ENCODE measurements at regions not wholly inside any gene's neighbourhood (a gene's known extent, or its start where the extent isn't known, plus 50 kb on each side); places are given as distances from the start of the nearest gene placed in this dataset.

DNA sequence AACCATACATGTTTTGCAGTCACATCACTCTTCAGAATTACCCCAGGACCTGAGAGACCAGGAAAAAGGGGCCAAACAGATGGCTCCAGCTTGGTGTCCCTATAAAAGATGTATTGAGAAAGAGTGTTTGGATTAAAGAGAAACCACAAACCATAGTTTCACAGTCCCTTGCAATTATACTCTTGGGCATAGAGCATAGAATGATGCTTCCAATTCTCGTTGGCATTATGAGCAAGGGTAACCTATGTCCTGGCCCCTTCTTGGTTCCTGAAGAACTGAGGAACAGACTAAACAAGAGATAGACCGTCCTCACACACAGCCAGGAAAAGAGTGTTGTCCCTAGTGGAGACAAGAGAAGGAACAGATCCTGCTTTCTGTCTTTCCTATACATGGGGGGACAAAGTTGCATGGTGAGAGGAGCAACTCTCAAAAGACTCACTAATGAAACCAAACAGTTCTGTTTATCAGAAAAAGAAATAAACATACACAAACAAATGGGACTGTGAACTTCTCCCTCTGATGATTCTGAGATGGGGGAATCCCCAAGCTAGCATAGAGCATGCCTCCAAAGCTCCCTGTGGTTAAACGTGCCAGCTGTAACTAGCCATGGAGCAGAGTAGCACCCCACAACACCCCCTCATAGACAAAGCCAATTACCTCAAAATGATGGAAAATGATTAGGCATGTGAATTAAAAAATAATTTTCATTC is 908.6 kb downstream of the NTRK3 start:
- DNase-seq = no peak

DNA sequence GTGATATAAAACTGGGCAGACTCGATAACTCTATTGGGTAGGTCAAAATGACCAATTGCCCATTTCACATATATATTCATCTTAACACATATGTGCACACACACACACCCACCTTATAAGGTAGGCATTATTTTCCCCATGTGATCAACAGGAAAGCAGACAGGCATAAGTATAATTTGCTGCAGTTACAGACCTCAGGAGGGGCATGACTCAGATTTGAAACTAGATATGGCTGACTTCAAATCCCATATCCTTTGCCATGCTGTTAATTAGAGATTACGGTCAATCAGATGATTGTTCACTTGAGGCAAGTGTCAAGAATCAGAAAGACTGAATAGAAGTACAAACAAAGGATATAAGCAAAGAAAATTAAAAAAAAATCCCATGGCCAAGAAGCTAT is 910.6 kb downstream of the NTRK3 start:
- no peak for DNase-seq

GRCh38 chr15:87343966-87344365 is 912.6 kb downstream of the NTRK3 start:
- DNase-seq = no peak

DNA sequence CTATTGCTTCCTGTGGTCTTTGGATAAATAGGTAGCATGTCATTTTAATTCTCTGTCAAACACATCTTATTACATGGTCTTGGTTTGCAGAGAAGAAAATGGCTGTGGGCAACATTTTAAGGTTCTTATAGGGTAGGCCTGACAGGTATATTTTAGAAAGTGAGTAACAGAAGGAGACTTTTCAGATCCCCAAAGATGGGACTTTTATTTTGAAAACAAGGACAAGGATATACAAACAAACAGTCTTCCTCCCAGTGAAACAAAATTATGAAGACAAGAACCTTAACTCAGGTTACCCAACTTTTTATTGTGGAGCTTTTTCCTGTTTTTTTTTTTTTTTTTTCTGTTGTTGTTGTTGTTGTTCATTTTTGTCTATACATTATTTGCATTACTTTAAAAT is 916.2 kb downstream of the NTRK3 start:
- no peak for DNase-seq

DNA sequence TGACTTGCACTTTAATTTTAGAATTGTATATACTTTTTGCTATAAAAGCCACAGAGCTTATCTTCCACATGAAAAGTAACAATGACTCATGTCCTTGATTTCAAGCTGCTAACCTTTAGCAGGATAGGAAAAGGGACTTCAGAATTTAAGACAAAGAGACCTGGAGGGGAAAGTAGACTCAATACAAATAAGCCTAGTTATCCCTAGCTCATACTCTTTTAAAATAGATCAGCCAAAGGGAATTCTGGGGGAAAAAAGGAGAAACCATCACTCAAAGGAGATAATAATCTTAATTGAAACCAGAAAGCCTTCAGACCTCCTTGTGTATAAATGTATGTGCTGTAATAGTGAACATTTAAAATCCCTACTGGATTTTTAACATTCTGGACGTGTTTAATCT is 930.3 kb downstream of the NTRK3 start:
- no peak for DNase-seq

GRCh38 chr15:87322870-87323269 is 933.7 kb downstream of the NTRK3 start:
- no peak for DNase-seq

- no peak for DNase-seq
These were observed 934.3 kb downstream of the NTRK3 start for GRCh38 chr15:87322265-87322664.

DNA sequence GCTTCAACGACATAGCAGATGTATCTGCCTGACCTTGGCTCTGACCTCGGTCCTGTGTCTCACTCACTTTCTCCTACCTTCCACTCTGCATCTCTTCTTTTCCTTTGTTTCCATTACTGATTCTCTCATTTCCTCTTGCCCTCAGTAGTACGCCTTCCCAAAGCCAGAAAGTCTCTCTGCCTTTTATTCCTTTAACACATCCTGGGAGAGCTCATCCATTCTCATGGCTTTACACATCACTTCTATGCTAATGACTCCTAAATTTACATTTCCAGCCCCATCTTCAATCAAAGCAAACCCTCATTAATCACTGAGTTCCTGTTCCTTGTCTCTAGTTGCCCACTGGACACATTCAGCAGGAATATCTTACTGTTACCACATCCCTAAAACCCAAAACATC is 938.6 kb downstream of the NTRK3 start:
- no peak for DNase-seq

- DNase-seq = no peak
These were observed 944.3 kb downstream of the NTRK3 start for GRCh38 chr15:87312221-87312620.

- no peak for DNase-seq
These were observed 956.4 kb downstream of the NTRK3 start for GRCh38 chr15:87300146-87300545.

GRCh38 chr15:87294854-87295253 is 961.7 kb downstream of the NTRK3 start:
- no peak for DNase-seq

DNA sequence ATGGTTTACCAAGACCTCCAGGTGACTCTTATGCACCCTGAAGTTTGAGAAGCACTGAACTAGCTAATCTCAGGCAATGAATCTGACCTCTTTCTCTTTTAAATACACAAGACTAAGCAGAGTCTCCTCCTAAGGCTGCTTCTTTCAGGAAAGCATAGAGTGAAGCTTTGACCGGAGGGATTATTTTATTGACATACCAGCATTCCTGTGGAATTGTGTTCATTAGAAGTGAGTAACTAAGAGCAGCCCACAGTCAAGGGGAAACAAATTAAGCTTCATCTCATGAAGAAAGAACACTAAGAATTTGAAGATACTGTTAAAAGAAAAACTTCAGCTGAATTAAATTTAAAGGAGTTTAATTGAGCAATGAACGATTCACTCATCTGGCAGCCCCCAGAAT is 963.5 kb downstream of the NTRK3 start:
- no peak for DNase-seq

DNA sequence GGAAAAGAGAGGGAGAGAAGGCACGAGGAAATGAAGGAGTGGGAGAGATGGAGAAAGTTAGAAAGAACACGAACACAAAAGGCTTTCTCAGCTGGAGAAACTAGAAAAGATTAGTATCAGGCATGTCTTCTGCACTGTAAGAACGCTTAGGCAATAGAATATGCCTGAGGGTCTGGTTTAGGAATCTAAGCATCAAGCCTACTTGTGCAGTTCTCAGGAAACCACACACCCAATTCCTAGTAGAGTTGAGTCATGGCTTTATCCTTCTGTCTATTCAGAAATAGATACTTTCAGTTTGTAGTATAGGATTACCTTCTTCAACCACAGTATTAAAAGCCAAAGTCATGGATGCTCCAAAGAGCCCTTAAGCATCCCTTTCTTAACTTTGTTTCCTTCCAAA is 969.4 kb downstream of the NTRK3 start:
- no peak for DNase-seq

DNA sequence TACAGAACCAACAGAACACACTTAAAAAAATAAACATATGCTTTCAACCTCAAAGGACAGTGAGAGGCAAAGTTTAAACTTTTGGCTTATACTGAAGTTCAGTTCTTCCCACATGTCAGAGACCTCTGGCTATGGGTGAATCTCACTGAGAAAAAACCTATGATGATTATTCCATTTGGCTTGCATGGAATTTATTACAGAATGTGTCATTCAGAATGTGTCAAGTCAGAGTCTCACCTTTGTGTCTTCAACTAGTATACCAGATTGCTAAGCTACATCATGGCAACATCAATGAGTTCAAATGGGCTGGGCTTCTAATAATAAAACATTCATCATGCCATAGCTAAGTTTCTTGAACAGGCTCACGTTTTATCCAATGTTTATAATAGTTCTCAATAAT is 987.0 kb downstream of the NTRK3 start:
- DNase-seq = no peak

DNA sequence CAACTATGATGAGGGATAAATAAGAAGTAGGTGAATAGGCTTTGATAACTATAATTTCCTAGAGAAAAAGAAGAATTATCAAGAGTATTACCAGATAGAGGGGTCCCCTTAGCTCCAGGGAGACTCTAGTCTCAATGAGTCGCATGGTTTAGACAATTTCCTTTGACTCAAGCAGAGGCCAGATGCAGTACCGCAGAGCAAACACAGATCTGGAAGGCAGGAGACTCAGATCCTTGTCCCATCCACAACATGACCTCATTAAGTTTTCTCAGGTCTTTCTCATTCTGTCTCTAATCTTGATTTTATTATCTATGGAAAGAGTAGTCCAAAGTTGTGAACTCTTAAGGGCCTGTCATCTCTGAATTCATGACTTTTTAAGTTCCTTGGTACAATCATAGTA is 987.9 kb downstream of the NTRK3 start:
- no peak for DNase-seq

DNA sequence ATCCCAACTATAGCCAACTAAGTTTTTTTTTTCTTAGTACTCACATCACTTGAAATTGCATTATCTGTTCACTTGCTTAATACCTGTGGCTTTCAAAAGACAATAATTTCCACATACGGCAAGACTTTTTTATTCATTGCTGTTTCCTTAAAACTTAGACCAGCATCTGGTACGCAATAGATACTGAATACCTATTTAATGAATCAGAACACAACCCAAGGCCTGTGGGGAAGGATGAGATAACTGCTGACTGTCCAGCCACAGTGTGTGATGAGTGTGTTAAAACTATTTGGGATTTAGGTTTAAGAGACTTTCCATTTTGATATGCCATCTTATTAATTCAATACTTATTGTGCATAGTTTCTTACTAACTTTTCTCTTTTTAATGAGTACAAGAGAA is 988.7 kb downstream of the NTRK3 start:
- no peak for DNase-seq

DNA sequence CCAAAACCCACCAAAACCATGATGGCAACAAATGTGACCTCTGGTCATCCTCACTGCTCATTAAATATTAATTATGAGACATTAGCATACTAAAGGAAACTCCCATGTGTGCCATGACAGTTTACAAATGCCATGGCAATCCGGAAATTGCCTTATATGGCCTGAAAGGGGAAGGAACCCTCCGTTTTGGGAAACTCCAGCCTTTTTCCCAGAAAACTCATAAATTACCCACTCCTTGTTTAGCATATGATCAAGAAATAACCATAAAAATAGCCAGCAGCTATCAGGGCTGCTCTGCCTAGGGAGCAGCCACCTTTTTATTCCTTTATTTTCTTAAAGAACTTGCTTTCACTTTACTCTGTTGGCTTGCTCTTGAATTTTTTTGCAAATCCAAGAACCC is 992.7 kb downstream of the NTRK3 start:
- DNase-seq = no peak

DNA sequence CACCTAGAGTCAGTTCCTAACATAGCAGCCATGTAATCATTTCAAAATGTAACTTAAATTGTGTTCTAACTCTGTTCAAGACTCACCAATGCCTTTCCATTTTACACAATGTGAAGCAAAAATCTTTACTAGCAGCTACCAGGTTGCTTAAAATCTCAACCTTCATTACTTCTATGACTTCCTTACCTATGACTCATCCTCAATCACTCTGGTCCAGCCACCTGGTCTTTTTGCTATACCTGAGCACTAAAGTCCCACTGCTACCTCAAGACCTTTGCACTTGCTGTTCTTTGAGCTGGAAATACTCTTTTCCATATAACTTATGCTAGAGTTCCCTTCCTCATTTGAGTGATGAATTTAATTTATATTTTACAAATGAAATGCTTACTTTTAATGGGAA is 993.2 kb downstream of the NTRK3 start:
- no peak for DNase-seq

DNA sequence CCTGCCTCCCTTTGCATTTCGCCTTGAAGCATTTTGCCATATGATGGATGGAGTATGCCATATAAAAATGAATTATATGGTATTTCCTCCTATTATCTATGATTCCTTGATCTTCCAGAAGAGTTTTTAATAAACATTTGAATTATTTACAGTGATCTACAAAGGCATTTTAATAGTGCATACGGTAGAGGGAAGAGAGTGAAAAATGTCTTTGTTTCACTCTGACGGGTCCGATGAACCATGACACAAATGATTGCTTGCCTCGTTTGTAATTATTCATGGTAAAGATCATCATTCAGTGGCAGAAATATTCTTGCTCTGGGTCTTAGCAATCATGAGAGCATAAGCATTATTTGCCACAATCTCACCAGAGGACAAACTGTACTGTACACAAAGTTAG is 1010.9 kb downstream of the NTRK3 start:
- no peak for DNase-seq

GRCh38 chr15:87243474-87243873 is 1013.1 kb downstream of the NTRK3 start:
- no peak for DNase-seq

GRCh38 chr15:87239582-87240230 is 1016.8 kb downstream of the NTRK3 start:
- no peak for DNase-seq

DNA sequence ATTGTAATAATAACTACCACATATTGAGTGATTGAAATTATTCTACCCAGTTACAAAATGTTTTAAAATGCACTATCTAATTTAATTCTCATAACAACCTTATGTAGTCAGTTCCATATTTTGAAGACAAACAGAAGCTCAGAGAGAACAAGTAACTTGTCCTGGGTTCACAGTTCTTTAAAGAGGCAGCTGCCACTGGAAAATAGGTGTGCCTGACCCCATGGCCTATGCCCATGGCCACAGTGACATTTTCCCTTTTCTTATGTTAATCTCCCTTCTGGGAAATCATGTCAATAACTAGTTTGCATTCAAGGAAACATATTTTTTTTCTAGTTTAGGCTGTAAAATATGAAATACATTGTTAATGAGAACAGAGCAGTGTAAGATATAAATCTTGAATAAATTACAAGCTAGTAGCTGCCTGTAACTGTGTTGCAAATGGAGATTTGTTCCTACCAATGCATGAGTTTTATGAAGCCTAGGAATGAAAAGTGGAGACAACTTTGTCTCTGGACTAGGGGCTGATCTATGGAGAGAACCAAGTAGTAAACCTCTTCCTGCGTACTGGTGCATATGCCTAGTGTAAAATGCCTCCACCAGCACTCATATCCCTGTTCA is 1018.0 kb downstream of the NTRK3 start:
- no peak for DNase-seq

GRCh38 chr15:87228460-87228859 is 1028.1 kb downstream of the NTRK3 start:
- no peak for DNase-seq

DNA sequence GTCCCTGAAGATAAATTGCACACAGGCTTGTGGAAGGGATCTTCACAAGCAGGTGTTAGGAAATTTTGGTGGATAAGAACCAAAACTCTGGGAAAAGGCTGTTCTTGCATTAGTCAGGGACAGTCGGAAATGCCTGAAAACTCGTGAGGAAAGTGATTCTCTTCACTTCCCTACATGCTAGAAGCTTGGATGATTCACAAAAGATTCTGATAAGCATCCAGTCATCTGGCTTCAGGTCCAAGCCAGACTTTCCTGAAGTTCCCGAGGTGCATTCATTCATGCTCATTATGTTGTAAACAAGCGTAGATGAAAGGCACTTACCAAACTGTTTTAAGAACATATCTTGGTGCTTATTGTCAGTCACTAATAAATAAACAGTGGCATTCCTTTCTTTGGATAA is 1028.7 kb downstream of the NTRK3 start:
- no peak for DNase-seq

DNA sequence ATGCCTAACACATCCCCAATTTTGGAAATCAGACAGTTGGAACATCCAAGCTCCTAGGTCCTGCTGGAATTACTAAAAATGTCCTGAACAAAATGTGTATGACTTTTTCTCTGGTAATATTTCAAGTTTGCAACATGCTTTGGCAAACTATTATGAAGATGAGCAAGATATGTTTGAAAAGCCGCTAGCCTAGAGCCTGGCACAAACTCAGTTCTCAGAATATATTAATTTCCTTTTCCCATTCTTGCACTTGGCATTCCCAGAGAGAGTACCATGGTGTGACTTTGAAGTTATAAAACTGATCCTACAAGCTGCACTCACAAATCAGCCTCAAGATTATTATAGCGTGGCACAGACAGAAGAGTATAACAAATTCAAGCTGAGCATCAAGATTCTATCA is 1031.1 kb downstream of the NTRK3 start:
- DNase-seq = no peak

All from GF-D8 (cell line).